HG02642 (cell line): ENCODE measurements at regions not wholly inside any gene's neighbourhood (a gene's known extent, or its start where the extent isn't known, plus 50 kb on each side); places are given as distances from the start of the nearest gene placed in this dataset.

Source experiments
- ATAC-seq: cut with Tn5 transposase; IDR thresholded peaks from one replicate; pipeline ENCODE4 v1.9.1; 2021; ENCODE audit warnings: mild to moderate bottlenecking; ENCODE audit not compliant: unreplicated experiment, poor library complexity

DNA sequence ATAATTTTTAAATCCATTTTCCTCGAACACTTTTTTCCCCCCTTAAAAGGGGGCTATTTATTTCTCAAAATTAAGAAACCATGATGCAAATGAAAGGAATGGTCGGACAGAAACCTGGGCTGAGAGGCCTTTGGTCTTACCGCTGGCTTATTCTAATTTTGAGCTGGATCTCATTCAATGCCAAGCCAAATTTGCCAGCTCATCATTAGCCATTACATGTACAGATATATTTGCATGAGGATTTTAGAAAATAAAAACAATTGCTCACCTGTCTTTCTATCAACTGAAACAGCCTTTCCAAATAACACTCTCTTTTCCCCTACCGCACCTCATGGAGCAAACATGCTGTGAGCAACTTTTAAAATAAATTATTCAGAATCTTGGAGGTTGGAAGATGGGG is 219.5 kb upstream of the DTNBP1 start:
- no peak for ATAC-seq

DNA sequence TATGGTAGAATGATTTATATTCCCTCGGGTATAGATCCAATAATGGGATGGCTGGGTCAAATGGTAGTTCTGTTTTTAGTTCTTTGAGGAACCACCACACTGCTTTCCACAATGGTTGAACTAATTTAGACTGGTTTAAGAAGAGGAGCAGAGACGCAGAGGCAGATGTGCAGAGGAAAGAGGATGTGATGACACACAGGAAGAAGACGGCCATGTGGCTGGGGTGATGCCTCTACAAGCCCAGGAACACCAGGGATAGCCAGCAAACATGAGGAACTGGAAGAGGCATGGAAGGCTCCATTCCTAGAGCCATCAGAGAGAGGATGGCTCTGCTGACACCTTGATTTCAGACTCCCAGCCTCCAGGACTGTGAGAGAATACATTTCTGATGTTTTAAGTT is 218.3 kb upstream of the DTNBP1 start:
- no peak for ATAC-seq

DNA sequence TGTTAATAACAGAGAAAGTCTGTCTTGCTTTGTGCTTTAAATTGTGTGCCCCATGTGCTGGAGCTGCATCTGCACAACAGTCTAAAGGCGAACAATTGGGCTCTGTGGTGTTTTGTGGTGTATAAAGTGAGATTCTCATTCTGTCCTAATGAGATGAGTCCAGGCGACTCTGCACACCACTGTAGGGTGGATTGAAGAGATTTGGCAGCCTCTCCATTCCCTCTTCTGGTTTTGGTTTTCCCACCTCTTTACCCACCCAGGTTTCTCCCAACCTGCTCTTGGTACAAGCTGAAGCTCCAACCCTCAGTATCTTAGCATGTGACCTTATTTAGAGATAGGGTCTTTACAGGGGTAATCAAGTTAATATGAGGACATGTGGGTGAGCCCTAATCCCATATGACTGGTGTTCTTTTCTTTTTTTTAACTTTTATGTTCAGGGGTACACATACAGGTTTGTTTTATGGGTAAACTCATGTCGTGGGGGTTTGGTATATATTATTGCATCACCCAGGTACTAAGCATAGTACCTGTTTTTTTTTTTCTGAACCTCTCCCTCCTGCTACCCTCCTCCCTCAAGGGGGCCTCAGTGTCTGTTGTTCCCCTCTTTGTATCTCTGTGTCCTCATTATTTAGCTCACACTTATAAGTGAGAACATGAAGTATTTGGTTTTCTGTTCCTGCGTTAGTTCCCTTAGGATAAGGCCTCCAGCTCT is 217.6 kb upstream of the DTNBP1 start:
- no peak for ATAC-seq

DNA sequence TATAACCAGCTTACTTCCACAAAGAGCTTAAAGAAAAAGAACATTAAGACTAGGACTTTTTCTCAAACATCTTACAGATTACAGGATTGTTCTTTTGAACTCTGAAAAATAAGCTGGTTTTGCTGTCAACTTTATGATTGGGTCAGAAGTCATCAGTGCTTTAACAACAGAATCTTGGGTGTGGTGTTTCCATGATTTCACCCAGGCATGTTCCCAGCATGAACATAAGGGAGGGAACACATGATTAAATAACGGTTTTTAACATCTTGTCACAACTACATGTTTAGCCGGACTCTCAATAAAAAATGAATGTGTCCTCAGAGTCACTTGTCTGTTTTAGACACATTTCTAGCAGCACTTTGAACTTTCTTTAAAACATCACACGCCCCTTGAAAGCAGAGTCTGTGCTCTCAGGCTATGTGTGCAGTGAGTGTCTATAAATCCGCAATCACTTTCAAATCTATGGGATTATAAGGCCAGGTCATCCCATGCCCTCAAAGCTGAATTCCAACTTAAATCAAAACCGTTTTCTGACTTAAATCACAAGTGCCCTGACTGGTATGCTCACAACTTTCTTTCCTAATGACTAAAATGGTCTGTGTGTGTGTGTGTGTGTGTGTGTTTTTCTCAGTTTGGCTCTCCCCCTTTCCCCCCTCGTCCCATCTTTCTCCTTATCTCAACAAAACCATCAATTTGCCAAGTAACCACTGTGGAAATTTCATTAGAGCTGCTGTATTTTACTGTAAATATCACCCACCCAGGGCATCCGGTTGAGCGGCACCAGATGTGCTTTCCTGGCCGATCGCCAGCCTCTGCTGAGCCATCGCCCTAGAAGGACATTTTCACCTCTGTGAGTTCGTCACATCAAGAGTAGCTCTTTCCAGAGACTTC is 216.8 kb upstream of the DTNBP1 start:
- peak; percentile 76 for ATAC-seq

DNA sequence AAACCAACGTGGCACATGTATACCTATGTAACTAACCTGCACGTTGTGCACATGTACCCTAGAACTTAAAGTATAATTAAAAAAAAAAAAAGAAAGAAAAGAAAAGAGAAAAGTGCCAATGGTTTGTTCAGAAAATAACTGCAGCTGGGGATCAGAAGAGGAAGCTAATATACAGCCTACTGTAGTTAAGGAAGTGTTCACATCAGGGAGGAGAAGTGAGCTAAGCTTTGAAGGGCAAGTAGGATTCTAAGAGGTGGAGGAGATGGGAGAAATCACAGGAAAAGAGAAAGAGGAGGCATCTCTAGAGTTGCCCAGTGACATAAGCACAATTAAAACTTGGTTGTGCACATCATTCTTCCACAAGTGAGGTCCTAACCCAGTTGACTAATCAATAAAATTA is 214.4 kb upstream of the DTNBP1 start:
- no peak for ATAC-seq

DNA sequence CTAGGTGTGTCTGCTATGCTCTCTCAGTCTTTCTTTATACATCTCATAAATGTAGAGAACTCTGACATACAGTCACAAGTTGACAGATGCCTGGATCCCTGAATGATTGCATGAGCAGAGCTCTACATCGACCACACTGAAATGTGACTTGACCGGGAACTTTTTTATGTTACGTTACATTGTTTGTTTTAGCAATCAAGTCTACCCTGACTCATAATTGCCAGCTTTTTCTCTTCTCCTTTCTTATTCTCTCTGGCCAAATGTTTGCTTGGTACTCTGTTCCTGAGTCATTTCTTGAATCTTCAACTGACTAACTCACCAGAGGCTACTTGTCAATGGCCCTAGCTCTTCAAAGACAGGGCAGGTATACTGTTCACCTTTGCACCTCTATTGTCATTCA is 213.6 kb upstream of the DTNBP1 start:
- ATAC-seq: peak; percentile 71

DNA sequence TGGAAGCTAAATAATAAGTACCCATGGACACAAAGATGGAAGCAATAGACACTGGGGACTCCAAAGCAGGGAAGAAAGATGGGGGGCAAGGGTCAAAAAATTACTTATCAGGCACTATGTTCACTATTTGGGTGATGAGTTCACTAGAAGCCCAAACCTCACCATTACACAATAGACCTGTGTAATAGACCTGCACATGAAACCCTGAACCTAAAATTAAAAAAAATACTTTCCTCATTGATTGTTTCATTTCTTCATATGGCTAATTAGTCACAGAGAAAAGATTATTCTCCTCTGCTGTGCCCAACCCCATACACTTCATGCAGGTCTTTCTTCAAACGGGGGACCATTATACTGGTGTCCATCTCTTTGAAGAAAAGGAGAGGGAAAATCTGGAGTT is 213.0 kb upstream of the DTNBP1 start:
- no peak for ATAC-seq

DNA sequence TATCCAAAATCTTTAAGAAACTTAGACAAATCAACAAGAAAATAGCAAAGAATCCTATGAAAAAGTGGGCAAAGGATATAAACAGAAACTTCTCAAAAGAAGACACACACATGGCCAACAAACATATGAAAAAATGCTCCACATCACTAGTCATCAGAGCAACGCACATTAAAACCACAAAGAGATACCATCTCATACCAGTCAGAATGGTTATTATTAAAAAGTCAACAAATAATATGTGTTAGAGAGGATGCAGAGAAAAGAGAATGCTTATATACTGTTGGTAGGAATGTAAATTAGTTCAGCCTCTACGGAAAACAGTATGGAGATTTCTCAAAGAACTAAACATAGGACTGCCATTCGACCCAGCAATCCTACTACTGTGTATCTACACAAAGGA is 212.0 kb upstream of the DTNBP1 start:
- no peak for ATAC-seq

DNA sequence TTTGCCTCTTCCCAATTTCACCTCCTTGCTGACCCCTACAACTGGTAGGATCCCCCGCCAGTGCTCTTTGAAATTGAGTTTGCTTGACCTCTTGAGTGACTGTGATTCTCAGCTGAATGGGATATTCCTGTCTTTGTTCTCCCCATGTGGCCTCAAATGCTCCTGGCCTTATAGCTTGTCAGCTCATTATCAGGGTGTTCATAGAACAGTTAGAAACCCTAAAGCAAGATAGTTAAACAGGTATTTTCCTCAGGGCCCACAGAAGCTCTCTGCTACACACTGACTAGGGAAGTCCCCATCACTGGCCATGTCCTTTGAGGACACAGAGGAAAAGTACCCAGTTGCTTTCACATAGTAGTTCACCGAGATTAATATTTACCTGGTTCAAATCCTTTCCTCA is 211.5 kb upstream of the DTNBP1 start:
- ATAC-seq: no peak

DNA sequence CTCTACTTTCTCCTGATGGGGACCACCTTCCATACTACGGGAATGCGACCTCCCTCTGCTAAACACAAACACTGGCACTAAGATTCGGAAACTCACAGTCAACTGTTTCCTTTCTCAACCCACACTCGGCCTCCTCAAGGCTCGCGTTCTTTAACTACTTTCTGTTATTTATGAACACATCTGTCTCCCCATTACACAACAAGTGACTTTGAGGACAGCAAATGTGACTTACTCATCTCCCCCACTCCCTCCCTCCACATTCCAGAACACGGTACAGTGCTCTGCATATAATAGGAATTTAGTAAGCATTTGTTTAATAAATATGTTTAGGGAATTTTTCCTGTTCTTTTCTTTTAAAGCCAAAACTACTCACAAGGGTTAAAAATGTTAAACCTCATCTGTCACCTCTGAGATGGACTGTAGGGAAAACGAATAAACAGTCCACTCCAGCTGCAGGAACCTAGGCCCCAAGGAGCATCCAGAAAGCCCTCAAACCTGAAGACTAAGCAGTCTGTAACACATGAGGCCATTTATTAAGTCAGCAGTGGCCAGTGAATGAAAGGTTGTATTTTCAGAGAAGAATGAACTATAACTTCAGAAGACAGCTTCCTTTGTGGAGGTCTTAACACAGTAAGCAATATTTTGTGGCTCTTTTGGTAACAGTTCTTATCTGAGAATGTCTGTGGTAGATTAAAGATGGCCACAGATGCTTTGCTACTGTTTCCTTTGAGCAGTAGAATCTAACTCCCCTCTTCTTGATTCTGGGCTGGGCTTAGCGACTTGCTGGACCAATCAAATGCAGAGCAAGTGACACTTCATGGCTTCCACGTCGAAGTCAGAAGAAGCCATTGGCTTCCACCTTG is 209.6 kb upstream of the DTNBP1 start:
- ATAC-seq: no peak

DNA sequence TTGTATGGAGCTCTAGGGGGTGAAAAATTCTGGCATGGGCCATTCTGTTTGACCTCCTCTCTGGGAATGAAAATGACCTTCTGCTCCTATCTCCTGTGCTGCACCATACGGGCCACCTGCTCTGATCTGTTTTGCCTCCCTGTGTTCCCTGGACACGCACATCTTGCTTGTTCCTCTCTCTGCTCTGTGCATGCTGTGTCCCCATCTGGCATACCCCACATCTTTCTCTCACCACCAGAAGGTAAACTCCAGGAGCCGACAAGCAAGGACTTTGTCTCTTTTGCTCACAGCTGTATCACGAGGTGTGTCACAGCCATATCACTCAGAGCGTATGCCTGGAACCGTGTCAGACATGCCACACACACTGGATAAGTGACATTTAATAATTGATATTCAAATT is 208.4 kb upstream of the DTNBP1 start:
- no peak for ATAC-seq

DNA sequence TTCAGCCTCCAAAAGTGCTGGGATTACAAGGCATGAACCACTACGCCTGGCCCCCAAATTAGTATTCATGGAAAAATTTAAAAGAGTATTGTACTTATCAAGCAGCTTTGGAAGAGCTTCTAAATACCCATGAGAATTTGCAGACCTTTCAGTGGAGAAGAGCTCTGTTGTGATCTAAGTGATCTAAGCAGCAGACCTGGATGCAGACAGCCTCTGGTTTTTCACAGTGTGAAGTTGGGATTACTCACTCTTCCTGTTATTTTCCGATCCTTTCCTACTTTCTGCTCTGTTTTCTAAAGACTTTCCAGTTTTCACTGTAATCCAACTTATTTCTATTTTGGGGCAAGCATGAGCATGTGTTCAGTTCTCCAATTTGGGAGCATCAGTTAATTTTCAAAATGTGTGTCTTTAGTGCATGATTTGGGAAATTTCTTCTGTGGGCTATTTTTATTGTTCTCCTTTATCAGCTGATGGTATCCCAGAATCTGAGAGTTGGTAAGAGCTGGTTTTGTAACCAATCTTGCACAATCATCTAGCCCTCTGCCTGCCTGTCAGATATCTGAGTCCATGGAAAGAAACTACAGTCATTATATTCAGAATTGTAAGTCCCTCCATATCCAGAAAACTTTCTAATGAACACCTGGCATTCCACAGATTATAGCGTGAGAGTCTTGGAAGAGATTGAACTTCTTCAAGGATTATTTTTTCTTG is 207.7 kb upstream of the DTNBP1 start:
- ATAC-seq: no peak

DNA sequence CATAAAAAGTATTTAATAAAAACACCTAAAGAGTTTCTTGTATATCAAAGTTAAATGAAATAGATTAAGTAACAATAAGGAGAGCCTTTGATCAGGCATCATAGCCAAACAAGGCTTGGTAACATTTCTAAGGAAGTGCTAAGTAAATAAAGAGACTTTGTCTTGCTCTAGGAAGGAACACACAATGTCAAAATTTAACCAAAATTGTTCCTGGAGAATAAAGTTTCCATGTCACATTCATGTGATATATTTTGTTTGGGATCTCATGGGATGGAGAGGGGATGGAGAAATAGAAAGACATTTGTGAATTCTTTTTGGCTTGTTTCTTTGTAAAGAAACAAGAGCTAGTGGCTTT is 201.9 kb upstream of the DTNBP1 start:
- no peak for ATAC-seq

DNA sequence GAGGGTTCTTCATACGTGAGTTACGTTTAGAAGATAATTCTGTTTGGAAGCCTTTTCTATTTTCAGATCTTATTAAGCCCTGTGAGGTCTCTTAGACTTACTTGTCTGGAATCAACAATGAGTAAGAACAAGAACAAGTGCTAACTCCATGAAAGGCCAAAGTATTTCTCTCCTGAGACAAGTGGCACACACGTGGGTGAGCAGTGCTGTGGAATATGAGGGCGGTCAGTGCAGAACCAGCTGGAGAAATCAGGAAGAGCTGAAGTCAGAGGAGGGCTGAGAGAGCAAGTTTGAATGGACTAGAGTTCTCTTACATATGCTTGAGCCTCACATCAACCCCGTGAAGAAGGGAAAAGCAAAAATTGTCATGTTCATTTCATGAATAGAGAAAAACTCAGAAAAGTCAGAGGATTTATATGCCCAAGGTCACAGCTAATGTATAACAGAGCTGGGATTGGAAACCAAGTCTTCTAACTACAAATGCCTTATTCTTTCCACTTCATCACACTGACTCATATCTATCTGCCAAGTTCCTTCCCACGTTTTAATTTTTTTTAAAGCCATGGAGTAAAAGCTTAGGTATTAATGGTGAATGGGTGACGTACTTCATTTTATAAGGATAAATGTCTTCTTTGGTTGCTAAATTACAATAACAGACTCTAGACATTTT is 201.3 kb upstream of the DTNBP1 start:
- ATAC-seq: no peak

DNA sequence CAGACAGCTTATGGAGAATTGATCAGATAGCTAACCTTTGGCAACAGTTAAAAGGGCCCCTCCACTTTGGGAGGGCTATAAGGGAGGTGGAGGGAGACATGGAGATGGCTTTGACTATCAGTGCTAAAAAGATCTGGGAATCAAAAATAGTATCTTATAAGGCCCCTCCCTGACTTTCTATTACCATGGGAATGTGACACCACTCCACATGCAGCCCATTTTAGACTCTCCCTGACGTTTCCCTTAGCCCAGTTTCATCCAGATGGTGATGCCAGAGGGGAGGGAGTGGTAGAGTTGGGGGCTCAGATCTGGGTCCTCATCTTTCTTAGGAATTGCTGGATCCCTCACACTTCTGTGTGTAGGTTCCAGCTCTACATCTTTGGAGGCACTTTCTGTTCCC is 200.0 kb upstream of the DTNBP1 start:
- no peak for ATAC-seq

DNA sequence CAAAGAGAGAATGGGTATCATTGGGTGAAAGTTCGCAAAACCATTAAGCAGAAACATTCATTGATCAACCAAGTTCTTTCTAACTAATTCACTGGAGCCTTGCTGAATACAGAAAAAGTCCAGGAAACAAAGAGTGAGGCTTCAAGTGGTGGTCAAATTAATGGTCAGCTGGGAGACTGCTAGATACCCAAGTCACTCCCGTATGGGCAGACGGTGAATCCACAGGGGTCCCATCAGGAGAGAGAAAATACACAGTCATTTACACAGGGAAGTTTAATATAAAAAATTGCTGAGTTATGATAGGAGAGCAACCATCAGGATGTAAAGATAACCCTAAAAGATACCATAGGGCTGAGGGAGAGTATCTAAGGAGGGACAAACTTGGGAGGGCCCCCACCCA is 198.7 kb upstream of the DTNBP1 start:
- no peak for ATAC-seq

DNA sequence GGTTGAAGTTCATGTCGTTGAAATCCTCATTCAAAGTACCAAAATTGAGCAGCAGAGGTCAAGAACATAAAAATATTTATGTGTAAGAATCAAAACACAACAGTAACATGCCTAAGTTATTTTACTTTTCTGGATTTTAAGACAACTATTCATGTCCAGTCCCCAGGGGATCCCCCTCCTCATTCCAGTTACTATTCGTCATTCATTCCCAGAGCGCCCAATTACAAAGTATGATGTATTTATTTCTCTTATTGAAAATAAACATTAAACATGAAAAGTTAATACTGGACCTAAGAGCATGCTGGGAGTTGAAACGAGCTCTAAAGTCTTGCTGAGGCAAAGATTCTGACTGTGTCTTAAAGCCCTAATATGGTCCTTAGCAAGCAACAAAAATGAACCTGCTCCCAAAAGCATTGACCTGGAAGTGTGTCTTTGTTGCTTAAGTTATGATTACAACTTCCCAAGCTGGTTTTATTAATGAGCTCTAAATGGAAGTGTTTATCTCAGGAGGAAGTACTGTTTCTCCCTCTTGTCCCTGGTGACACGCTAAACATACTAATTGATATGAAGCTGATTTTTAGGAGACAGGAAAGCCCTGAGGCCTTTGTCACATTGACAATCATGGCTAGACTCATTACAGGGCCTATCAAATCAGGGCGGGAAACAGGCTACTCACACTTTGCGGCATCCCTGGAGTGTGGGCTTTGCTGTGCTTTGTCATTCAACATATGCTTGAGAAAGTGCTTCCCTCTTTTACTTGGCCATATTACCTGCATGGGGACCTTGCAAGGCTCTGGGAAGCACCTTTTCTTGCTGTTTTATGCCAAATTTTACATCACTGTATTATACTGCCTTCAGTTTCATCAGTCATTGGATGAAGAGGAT is 192.2 kb upstream of the DTNBP1 start:
- no peak for ATAC-seq

DNA sequence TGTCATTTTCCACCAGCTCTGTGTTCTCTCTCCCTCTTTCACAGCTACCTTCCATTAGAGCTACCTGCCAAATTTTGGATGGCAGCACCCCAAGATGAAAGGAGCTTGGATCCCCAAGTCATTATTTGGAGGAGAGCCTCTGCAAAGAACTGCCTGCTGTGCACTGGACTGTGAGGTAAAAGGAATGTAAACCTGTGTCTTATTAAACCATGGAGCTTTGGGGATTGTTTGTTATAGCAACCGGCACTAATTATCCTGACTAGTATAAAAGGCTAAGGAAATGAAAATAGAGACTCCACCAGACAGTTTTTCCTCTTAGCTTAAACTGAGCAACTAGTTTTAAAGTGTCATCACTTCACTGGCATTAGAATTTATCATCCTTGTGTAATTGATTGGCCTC is 191.6 kb upstream of the DTNBP1 start:
- ATAC-seq: no peak

DNA sequence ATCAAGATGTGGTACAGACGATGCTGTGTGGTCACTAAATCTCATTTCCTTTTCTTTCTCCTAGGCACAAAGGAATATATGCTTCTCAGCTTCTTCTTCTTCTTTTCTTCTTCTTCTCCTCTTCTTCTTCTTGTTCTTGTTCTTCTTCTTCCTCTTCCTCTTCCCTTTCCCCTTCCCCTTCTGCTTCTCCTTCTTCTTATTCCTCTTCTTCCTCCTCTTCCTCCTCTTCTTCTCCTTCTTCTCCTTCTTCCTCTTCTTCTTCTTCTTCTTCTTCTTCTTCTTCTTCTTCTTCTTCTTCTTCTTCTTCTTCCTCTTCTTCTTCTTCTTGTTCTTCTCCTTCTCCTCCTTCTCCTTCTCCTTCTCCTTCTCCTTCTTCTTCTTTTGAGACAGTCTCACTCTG is 190.4 kb upstream of the DTNBP1 start:
- ATAC-seq: no peak
